Heart left ventricle (tissue), 16 donors: ENCODE measurements at regions not wholly inside any gene's neighbourhood (a gene's known extent, or its start where the extent isn't known, plus 50 kb on each side); places are given as distances from the start of the nearest gene placed in this dataset.

Source experiments
- ATAC-seq, 4 donors: fragments of 200-7000 bp; cut with Tn5 transposase; one replicate each; pipeline ENCODE4 v1.9.1; 2020 to 2022; ENCODE audit warnings: moderate library complexity in 4 of 4, mild to moderate bottlenecking in 3 of 4, moderate number of reproducible peaks in 1 of 4
- DNase-seq, 5 donors: peaks; one replicate each; pipeline ENCODE4 v3.0.0-alpha.2; 2020
- H3K27ac ChIP-seq, 12 donors: fragments of 200-600 bp; sonication (generic) in 4 of 12; one replicate each; pipeline versions ENCODE4 v1.5.0 to v1.8.0; 2016 to 2022; ENCODE audit warnings: mild to moderate bottlenecking in 2 of 12
- H3K27me3 ChIP-seq, 9 donors: fragments of 200-600 bp; sonication (generic) in 2 of 9; one replicate each; pipeline versions ENCODE4 v1.5.1 to v1.8.0; 2016 to 2022; ENCODE audit warnings: mild to moderate bottlenecking in 3 of 9
- H3K36me3 ChIP-seq, 9 donors: fragments of 200-600 bp; sonication (generic) in 2 of 9; one replicate each; pipeline versions ENCODE4 v1.5.0 to v1.8.0; 2018 to 2022; ENCODE audit warnings: mild to moderate bottlenecking in 2 of 9
- H3K4me1 ChIP-seq, 12 donors: fragments of 200-600 bp; sonication (generic) in 4 of 12; one replicate each; pipeline versions ENCODE4 v1.5.0 to v1.8.0; 2016 to 2022; ENCODE audit warnings: mild to moderate bottlenecking in 3 of 12
- H3K4me3 ChIP-seq, 12 donors: fragments of 200-600 bp; sonication (generic) in 4 of 12; one replicate each; pipeline versions ENCODE4 v1.5.0 to v1.8.0; 2017 to 2022; ENCODE audit warnings: mild to moderate bottlenecking in 9 of 12, moderate library complexity in 4 of 12
- H3K9me3 ChIP-seq, 12 donors: fragments of 200-600 bp; sonication (generic) in 4 of 12; one replicate each; pipeline versions ENCODE4 v1.5.0 to v1.8.0; 2016 to 2022; ENCODE audit warnings: mild to moderate bottlenecking in 1 of 12
- CTCF ChIP-seq, 12 donors: fragments of 200-600 bp; sonication (generic) in 4 of 12; IDR thresholded peaks; one replicate each; pipeline versions ENCODE4 v1.5.0 to v1.8.0; 2018 to 2022; ENCODE audit warnings: antibody characterized with exemption in 12 of 12, mild to moderate bottlenecking in 5 of 12
- POLR2A ChIP-seq, 2 donors: fragments of 450-650 bp; IDR thresholded peaks; one replicate each; pipeline ENCODE4 v1.6.1; 2017; ENCODE audit warnings: antibody characterized with exemption in 2 of 2, mild to moderate bottlenecking in 2 of 2, moderate library complexity in 2 of 2
- WGBS, 4 donors: extraction: QIAGEN DNeasy Blood & Tissue Kit in 2 of 4; methylation state at CpG; one replicate each; pipeline versions ENCODE4 v1.1.5 to v1.1.7; 2013 to 2018; 5-methylcytosine and 5-hydroxymethylcytosine counted together
- intact Hi-C, 10 donors: fragments of 100-400 bp; cut with DNase I; formaldehyde crosslinking; loops; one replicate each; pipeline versions ENCODE4 v1.11.1 to v1.14.2; 2022
- donor health status: ischemic (EF 13 %, LVEDD 7.1; RV severe dilation, severe dysfunction).
- donor health status: healthy with polysubstance abuse.
- donor health status: DM: no; HTN: yes; CAD: no.
- donor health status: DM: no; HTN: no; CAD: no.
- donor health status: ischemic (EF 25% LVEDD 6.9; RV normal size, moderate dysfunction).
- donor health status: ischemic (EF 25% LVEDD 5.7; RV mildly dilated, moderate dysfunction).
- donor health status: healthy.
- donor health status: DM: yes; HTN: yes; CAD: no.
- donor health status: ischemic (EF 35%, LVEDD 5.7; RV mildly dilated, moderate dysfunction).
- donor health status: nonischemic (EF 11% LVEDD 7.7; RV severe dilation, severe dysfunction).
- donor health status: DM: yes; HTN: yes; CAD: no.
- donor health status: PGD.
- donor health status: ischemic (EF 29% LVEDD 5.4; RV normal size, mild dysfunction).
- donor health status: nonischemic (EF 23%, LVEDD 6.1; RV moderate dilation, normal function).

GRCh38 chr10:57627642-57628178, 640.0 kb downstream of the IPMK start:
- intact Hi-C loops = no loop called here
- ATAC-seq (no peak), DNase-seq (no peak)
- TF ChIP-seq POLR2A (IDR thresholded peaks at IDR 0.05) (no peak), CTCF (IDR thresholded peaks at IDR 0.05) (no peak)
- no peaks in the 10 kb centered on the region for H3K4me1 ChIP-seq
- no peaks in the 10 kb centered on the region for H3K27me3 ChIP-seq
- H3K36me3 ChIP-seq = no peaks in the 10 kb centered on the region
- WGBS, 4 donors = 36 to 48% (median 38%) methylated on average over 2 of the region's 2 CpGs
- H3K4me3 ChIP-seq = no peak overlapping the region
- no peak overlapping the region for H3K27ac ChIP-seq
- no peaks in the 10 kb centered on the region for H3K9me3 ChIP-seq

DNA sequence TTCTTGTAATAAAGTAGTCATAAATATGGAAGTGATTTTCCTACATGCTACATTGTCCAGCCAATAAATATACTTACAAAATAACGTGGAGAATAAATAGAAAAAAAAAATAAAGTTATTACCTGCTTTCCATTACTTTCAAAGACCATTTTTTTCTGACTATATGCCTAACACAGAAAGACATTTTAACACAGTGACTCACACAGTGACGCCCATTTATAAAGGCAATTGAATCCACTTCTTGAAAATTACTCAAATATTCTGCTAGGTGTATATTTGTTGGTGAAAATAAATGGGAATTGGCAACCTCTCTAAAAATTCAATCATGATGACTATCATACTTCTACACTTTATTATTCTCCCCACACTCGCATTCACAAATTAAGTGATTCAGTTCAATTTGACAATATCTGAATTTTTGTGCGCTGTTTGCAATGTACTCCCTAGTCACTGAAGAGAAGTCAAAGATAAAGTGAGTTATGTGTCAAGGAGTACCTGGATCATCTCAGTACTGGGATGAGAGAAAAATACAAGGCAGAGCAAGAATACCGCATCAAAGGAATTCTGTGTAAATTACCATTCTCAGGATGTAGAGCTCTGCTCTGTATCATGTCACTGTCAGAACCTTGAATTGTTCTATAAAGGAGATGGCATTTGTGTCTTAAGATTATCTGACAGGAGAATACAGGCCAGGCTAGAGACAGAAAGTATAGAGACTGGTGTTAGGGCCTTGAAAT, 642.7 kb downstream of the IPMK start:
- intact Hi-C loops = no loop called here
- ATAC-seq (no peak), DNase-seq (no peak)
- H3K27ac ChIP-seq = no peak overlapping the region
- 41 to 47% (median 45%) methylated on average over 5 of the region's 5 CpGs for WGBS, 4 donors
- H3K4me1 ChIP-seq = no peaks in the 10 kb centered on the region
- no peaks in the 10 kb centered on the region for H3K27me3 ChIP-seq
- no peak for TF ChIP-seq CTCF (IDR thresholded peaks at IDR 0.05)
- no peak for TF ChIP-seq POLR2A (IDR thresholded peaks at IDR 0.05)
- H3K4me3 ChIP-seq = no peak overlapping the region
- H3K36me3 ChIP-seq = no peaks in the 10 kb centered on the region
- H3K9me3 ChIP-seq = no peaks in the 10 kb centered on the region

DNA sequence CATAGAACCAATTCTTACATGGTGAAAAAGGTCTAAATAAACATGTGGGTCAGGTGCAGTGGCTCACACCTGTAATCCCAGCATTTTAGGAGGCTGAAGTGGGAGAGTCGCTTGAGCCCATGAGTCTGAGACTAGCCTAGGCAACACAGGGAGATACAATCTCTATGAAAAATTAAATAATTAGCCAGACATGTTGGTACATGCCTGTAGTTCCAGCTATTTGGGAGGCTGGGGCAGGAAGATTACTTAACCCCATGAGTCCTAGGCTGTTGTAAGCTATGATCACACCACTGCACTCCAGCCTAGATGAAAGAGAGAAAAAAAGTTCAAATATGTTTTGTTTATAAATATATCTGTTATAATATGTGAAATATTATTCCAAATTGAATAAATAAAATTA, 643.6 kb downstream of the IPMK start:
- intact Hi-C loops = no loop called here
- ATAC-seq (no peak), DNase-seq (no peak)
- no peak for TF ChIP-seq CTCF (IDR thresholded peaks at IDR 0.05)
- H3K27ac ChIP-seq = no peak overlapping the region
- no peak overlapping the region for H3K4me3 ChIP-seq
- 80 to 95% (median 86%) methylated on average over 1 of the region's 1 CpG for WGBS, 4 donors
- no peaks in the 10 kb centered on the region for H3K9me3 ChIP-seq
- H3K27me3 ChIP-seq = no peaks in the 10 kb centered on the region
- no peaks in the 10 kb centered on the region for H3K36me3 ChIP-seq
- no peaks in the 10 kb centered on the region for H3K4me1 ChIP-seq

DNA sequence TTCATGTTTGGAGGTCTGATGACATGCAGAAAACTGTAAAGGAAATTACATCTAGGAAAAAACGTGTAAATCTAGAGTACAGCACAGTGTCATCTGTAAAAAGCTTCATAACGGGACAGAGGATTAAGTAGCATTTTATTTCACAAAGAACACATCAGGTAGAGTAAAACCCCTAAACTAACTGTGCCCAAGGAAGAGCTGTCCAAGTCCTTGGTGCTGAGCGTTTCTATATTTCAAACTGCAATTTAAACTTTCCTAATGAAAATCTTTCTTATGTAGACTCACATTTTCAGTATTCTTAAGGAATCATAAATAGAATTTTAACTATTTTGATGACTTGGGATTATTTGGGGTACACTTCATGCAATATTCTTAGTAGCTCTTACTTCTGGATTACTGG, 646.2 kb downstream of the IPMK start:
- no peaks in the 10 kb centered on the region for H3K36me3 ChIP-seq
- TF ChIP-seq POLR2A (IDR thresholded peaks at IDR 0.05) (no peak), CTCF (IDR thresholded peaks at IDR 0.05) (no peak)

More for the DNA sequence above, 646.2 kb downstream of the IPMK start:
- H3K27ac ChIP-seq = no peak overlapping the region
- WGBS, 4 donors = 51 to 61% (median 53%) methylated on average over 3 of the region's 3 CpGs
- no peak overlapping the region for H3K4me3 ChIP-seq
- H3K4me1 ChIP-seq = no peaks in the 10 kb centered on the region
- H3K9me3 ChIP-seq = no peaks in the 10 kb centered on the region
- intact Hi-C loops = no loop called here
- ATAC-seq = no peak
- H3K27me3 ChIP-seq = no peaks in the 10 kb centered on the region
- DNase-seq = no peak
